ENCODE measurements at regions not wholly inside any gene's neighbourhood (a gene's known extent, or its start where the extent isn't known, plus 50 kb on each side); places are given as distances from the start of the nearest gene placed in this dataset.

GRCh38 chr15:31525988-31526665, 199.5 kb downstream of the KLF13 start:
- TF ChIP-seq POLR2A (IDR thresholded peaks at IDR 0.05; ENCODE audit: low read depth, low read length) (no peak), GATA2 (IDR thresholded peaks at IDR 0.05; ENCODE audit: insufficient read depth, insufficient read length, low read depth, low read length) (no peak), EZH2 (IDR thresholded peaks at IDR 0.05; ENCODE audit: borderline replicate concordance, low read depth, low read length, severe bottlenecking) (no peak), FOS (IDR thresholded peaks at IDR 0.05; ENCODE audit: borderline replicate concordance, insufficient read depth, low read length) (no peak), MYC (IDR thresholded peaks at IDR 0.05; ENCODE audit: low read depth, low read length) (no peak), MAX (IDR thresholded peaks at IDR 0.05; ENCODE audit: insufficient read depth, insufficient read length) (no peak), POLR2AphosphoS5 (IDR thresholded peaks at IDR 0.05; ENCODE audit: insufficient read depth, low read depth, low read length) (no peak), JUN (IDR thresholded peaks at IDR 0.05; ENCODE audit: borderline replicate concordance, insufficient read depth, insufficient read length, low read depth) (no peak), CTCF (IDR thresholded peaks at IDR 0.05; ENCODE audit: extremely low read depth in 1 of 2, insufficient read depth in 1 of 2, low read depth in 1 of 2, low read length in 2 of 2) (no peak)
- intact Hi-C loops (cut with micrococcal nuclease), result no loop called here
- no peaks in the 10 kb centered on the region for H3K9me1 ChIP-seq (replicated peaks; ENCODE audit: control insufficient read depth, extremely low read depth, insufficient read depth, low read length)
- H2AFZ ChIP-seq (ENCODE audit: low read depth, low read length), result no peak overlapping the region
- H3K9ac ChIP-seq (replicated peaks; ENCODE audit: extremely low read depth, insufficient read depth, low read length), result no peak overlapping the region
- BruUV-seq (replicated peaks), result no TSS peak
- no peak overlapping the region for H3K27ac ChIP-seq (ENCODE audit: insufficient read depth, low read depth, low read length)
- ChIA-PET CTCF (no interaction called here), POLR2A (no interaction called here)
- no peaks in the 10 kb centered on the region for H3K27me3 ChIP-seq (ENCODE audit: control insufficient read depth in 2 of 2, insufficient read depth in 2 of 2, low read length in 2 of 2)
- FAIRE-seq (no peak), DNase-seq (ENCODE audit: low read depth, low spot score) (no peak)
- no peaks in the 10 kb centered on the region for H4K20me1 ChIP-seq (replicated peaks; ENCODE audit: control insufficient read depth, extremely low read depth, insufficient read depth, low read length)
- H3K4me3 ChIP-seq (replicated peaks in 1 of 3; ENCODE audit: insufficient read depth in 1 of 3, low read depth in 1 of 3, low read length in 3 of 3), result no peak overlapping the region
- no peak overlapping the region for H3K4me2 ChIP-seq (ENCODE audit: insufficient read depth, low read length)
- H3K9me3 ChIP-seq (replicated peaks; ENCODE audit: control insufficient read depth, insufficient read depth, low read length), result no peaks in the 10 kb centered on the region
- no peaks in the 10 kb centered on the region for H3K4me1 ChIP-seq (ENCODE audit: control insufficient read depth, extremely low read depth, insufficient read depth, low read length)
- no peaks in the 10 kb centered on the region for H3K36me3 ChIP-seq (ENCODE audit: control insufficient read depth in 2 of 2, extremely low read depth in 1 of 2, insufficient read depth in 2 of 2, low read length in 2 of 2)
- no peaks in the 10 kb centered on the region for H3K79me2 ChIP-seq (ENCODE audit: control insufficient read depth, insufficient read depth, low read length)
- dilution Hi-C loops (cut with MboI; ENCODE audit: extremely low pct_ligation_motif_present, low sequenced_read_pairs), result no loop called here

All from endothelial cell of umbilical vein (primary cell).